NCI-H146 (cell line): ENCODE measurements at regions not wholly inside any gene's neighbourhood (a gene's known extent, or its start where the extent isn't known, plus 50 kb on each side); places are given as distances from the start of the nearest gene placed in this dataset.
"Not testable (repeated sequence)": the region's sequence is repeated elsewhere in the genome, so short reads cannot be mapped to it uniquely, and the experiment has no call there.

Source experiments
- DNase-seq: peaks from one replicate; lab custom pipeline; 2025; lab: John Stamatoyannopoulos, UW

- DNase-seq: peak; percentile 50
Measured at GRCh38 chr18:2223849-2224248, 347.5 kb downstream of the METTL4 start.

GRCh38 chr18:2236232-2236631, 335.1 kb downstream of the METTL4 start:
- DNase-seq: no peak

GRCh38 chr18:2237706-2238105, 333.6 kb downstream of the METTL4 start:
- DNase-seq: no peak

DNA sequence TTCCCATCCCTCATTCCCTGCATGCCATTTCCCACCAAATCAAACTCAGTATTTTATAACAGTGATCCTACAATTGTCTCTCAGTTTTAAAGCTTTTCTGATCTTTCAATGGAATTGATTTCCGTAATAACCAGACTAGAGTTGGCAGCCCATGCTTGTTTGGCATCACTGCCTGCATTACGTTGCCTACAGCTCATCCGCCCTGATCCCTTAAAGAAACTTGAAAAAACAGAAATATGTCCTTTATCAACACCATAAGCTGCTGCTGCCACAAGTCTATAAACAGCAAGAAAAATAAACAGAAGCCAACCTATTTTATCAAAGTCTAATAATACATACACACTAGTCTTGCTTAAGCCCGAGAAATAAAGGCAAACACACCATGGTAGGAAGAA, 331.0 kb downstream of the METTL4 start:
- no peak for DNase-seq

DNA sequence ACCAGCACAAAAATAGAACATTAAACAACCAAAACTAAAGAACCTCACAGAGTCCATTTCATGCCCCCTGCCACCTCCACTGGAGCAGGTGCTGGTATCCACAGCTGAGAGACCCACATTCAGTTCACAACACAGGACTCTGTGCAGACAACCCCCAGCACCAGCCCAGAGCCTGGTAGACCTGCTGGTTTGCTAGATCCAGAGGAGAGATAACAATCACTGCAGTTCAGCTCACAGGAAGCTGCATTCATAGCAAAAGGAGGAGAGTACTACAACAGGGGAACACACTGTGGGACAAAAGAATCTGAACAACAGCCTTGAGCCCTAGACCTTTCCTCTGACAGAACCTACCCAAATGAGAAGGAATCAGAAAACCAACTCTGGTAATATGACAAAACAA, 326.7 kb downstream of the METTL4 start:
- no peak for DNase-seq

GRCh38 chr18:2247101-2247500, 324.2 kb downstream of the METTL4 start:
- DNase-seq: not testable (repeated sequence)

GRCh38 chr18:2254977-2255376, 316.3 kb downstream of the METTL4 start:
- no peak for DNase-seq

- DNase-seq: no peak
Measured at GRCh38 chr18:2256577-2256976, 314.7 kb downstream of the METTL4 start.

DNA sequence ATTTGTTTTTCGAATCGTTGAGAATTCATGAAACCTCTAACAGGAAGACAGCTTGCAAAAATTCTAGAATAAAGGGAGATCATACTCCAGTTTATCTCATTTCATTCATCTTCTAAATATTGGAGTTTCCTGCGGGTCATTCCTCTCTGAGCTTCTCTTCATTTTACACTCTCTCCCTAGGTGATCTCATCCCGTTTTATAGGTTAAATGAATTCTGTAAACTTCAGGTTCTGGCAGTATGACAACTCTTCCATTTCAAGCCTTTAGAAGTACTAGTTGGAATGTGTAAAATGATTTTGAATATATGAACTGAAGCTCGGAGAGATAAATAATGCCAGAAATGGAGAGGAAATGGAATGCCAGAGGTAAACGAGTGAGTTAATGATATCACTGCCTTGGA, 312.4 kb downstream of the METTL4 start:
- DNase-seq: no peak

GRCh38 chr18:2263303-2263890, 307.9 kb downstream of the METTL4 start:
- DNase-seq: no peak

- DNase-seq: no peak
Measured at GRCh38 chr18:2274613-2275012, 296.7 kb downstream of the METTL4 start.

DNA sequence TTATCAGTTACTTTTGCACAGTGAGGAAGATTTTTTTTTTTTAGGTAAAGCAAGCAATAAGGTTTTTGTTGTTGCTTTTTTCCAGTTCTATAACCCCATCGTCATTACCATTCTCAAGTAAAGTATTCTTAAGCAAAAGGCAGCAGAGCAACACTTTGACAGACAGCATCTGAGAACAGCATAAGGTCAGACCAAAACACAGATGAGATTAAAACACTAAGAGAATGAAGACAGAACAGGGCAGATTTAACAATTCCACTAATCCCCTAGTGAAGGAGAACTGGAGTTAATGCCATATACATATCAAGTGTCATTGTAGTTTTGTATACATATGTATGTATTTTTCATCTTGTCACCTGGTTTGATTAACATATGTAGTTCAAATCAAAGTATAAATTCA, 290.2 kb downstream of the METTL4 start:
- DNase-seq: no peak

GRCh38 chr18:2281523-2282199, 289.6 kb downstream of the METTL4 start:
- no peak for DNase-seq

GRCh38 chr18:2293109-2293839, 278.0 kb downstream of the METTL4 start:
- no peak for DNase-seq

DNA sequence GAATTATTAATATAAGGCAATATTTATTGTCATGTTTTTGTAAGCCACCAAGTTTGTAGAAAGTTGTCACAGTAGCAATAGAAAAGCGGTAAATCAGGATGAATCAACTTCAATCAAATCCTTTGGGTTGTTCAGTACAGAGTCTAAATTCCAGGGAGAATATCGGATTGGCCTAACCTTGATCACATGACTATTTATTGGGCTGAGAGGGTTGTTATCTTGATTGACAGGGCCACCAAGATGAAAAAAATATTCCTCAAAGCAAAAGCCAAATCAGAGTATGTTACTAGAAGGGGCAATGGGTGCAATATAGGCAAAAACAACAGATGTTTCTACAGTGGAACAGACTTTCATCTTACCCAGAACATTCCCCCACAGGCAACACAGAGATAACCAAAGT, 270.0 kb downstream of the METTL4 start:
- no peak for DNase-seq

DNA sequence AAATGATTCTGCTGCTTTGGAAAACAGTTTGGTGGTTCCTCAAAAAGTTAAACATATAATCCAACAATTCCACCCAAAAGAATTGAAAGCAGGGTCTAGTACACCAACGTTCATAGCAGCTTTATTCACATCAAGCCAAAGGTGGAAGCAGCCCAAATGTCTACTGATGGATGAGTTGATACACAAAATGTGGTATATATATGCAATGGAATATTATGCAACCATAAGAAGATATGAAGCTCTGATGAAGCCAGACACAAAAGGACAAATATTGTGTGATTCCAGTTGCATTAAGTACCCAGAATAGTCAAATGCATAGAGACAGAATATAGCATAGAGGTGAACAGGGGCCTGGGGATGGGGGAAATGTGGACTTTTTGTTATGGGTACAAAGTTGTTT, 269.3 kb downstream of the METTL4 start:
- no peak for DNase-seq

DNA sequence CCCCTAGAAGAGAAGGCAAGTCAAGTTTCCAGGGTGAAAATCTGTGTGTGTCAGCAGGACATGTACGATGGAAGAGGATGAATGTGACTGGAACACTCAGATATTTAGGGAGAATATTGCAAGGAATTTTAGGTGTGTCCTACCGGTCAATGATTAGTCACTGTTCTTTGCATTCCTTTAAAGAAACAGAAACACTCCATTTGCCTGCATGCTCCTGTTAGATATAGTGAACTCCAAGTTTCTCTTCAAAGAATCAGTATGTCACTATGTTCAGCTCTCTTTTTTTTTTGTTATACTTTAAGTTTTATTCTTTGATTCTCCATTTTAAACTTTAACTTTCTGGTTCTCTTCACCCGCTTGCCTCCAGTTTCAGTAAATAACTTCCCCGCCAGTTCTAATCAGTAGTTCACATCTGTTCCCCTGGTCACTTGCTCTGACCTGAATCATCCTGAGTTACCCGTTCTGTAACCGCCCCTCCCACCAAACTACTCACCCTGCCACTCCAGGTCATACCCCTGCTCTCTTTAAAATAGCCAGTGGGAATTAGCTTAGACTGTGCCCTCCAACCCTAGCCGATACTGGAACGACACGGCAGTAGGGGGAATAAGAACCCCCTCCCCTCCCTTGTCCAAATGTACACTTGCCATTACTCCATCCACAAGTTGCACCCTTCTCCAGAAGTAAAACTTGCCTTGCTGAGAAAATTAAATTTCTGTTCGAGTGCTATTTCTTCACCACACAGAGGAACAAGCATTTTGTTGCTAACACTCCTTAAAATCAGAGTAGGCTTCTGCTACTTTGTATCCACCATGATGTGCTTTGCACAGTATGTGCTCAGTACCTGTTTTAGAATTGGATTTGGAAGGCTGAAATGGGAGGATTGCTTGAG, 268.4 kb downstream of the METTL4 start:
- no peak for DNase-seq

- no peak for DNase-seq
Measured at GRCh38 chr18:2303517-2304238, 267.6 kb downstream of the METTL4 start.

DNA sequence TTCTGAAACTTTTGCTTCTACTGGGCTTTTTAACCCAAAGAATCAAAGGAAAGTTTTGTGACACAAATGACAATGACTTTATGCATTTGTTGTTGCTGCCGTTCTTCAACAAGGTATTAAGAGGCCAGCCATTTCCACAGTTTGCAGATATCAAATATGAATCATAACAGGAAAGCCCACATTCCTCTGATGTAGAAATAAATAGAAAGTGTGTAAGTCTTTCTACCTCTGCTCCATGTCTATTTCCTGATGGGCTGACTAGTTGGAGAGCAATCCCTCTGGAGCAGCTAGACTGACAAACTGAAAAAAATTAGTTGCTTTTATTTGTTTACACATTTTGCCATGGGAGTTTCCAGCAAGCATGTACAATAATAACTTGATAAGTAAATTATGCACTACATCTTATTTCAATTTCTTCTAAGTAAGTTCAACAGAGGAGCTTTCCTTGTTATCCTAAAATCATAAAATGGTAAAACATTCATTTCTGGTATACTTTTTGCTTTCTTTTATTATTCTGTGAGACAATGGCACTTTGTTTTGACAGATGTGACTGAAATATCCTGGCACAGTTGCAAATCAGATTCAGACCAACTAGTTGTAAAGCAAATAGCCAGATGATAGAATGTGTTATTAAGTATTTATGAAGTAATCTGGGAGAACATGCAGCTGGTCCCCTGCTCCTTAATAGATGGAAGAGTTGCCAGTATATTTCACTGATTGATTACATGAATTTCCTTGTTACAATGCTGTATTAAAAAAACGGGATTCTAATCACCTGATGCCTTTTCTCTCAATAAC, 266.7 kb downstream of the METTL4 start:
- DNase-seq: no peak

DNA sequence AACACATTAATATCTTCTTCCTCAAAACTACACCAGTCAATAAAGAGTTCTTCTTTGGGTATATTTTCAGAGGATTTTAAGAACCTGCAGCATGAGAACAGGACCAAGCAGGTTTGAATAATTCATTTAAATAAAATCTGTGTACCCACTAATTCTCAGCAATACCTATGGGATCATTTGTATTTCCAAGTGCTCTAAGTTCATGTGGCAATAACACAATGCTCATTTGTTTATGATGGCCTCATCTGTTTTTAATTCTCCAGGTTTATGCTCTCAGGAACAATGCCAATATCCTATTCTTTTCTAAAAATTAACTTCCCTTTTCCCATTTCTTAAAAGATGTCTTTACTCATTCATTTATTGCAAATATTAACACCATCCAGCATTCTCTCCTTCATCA, 264.7 kb downstream of the METTL4 start:
- no peak for DNase-seq

- DNase-seq: peak; percentile 7
Measured at GRCh38 chr18:2310886-2311285, 260.4 kb downstream of the METTL4 start.
